ENCODE measurements at regions not wholly inside any gene's neighbourhood (a gene's known extent, or its start where the extent isn't known, plus 50 kb on each side); places are given as distances from the start of the nearest gene placed in this dataset.
"Not testable (repeated sequence)": the region's sequence is repeated elsewhere in the genome, so short reads cannot be mapped to it uniquely, and the experiment has no call there.

GRCh38 chr10:118965645-118966044 lies 63.9 kb upstream of the NANOS1 start:
- ATAC-seq, result no peak
- DNase-seq, result no peak

GRCh38 chr10:118966076-118966849 lies 63.3 kb upstream of the NANOS1 start:
- DNase-seq, result no peak
- ATAC-seq, result no peak

- DNase-seq, result no peak
- ATAC-seq, result no peak
Observed at GRCh38 chr10:118966850-118967125, 62.7 kb upstream of the NANOS1 start.

GRCh38 chr10:118967160-118967559 lies 62.4 kb upstream of the NANOS1 start:
- ATAC-seq (no peak), DNase-seq (no peak)

GRCh38 chr10:118968060-118968459 lies 61.5 kb upstream of the NANOS1 start:
- no peak for ATAC-seq

GRCh38 chr10:118968482-118968881 lies 61.0 kb upstream of the NANOS1 start:
- no peak for DNase-seq

More at GRCh38 chr10:118968060-118968459, 61.5 kb upstream of the NANOS1 start:
- DNase-seq, result no peak

GRCh38 chr10:118969014-118969413 lies 60.5 kb upstream of the NANOS1 start:
- DNase-seq (no peak), ATAC-seq (no peak)

More at GRCh38 chr10:118968482-118968881, 61.0 kb upstream of the NANOS1 start:
- no peak for ATAC-seq

GRCh38 chr10:118970770-118971169 lies 58.7 kb upstream of the NANOS1 start:
- DNase-seq, result no peak
- ATAC-seq, result no peak

- DNase-seq, result no peak
- no peak for ATAC-seq
Observed at GRCh38 chr10:118971187-118971586, 58.3 kb upstream of the NANOS1 start.

GRCh38 chr10:118971876-118972275 lies 57.6 kb upstream of the NANOS1 start:
- DNase-seq, result no peak
- ATAC-seq, result no peak

GRCh38 chr10:118973744-118974143 lies 55.8 kb upstream of the NANOS1 start:
- ATAC-seq (no peak), DNase-seq (no peak)

- DNase-seq (no peak), ATAC-seq (no peak)
Observed at GRCh38 chr10:118974951-118975350, 54.6 kb upstream of the NANOS1 start.

GRCh38 chr10:118976219-118976618 lies 53.3 kb upstream of the NANOS1 start:
- not testable (repeated sequence) for ATAC-seq, DNase-seq

GRCh38 chr10:118977022-118977599 lies 52.4 kb upstream of the NANOS1 start:
- ATAC-seq (no peak), DNase-seq (no peak)

GRCh38 chr10:118977835-118978234 lies 51.7 kb upstream of the NANOS1 start:
- ATAC-seq, result no peak
- DNase-seq, result no peak

GRCh38 chr10:118978316-118978997 lies 51.1 kb upstream of the NANOS1 start:
- DNase-seq, result no peak
- no peak for ATAC-seq

GRCh38 chr10:118978998-118979350 lies 50.5 kb upstream of the NANOS1 start:
- DNase-seq (no peak), ATAC-seq (no peak)

- DNase-seq, result no peak
- no peak for ATAC-seq
Observed at GRCh38 chr10:118979661-118980060, 49.9 kb upstream of the NANOS1 start.
